ENCODE measurements at regions not wholly inside any gene's neighbourhood (a gene's known extent, or its start where the extent isn't known, plus 50 kb on each side); places are given as distances from the start of the nearest gene placed in this dataset.

GRCh38 chr1:199184180-199184579, 545.3 kb downstream of the PTPRC start:
- TF ChIP-seq CTCF (IDR thresholded peaks at IDR 0.05) = no peak
- TF ChIP-seq POLR2A (IDR thresholded peaks at IDR 0.05) = no peak

Data from thyroid gland (tissue), 4 donors.